ENCODE measurements at regions not wholly inside any gene's neighbourhood (a gene's known extent, or its start where the extent isn't known, plus 50 kb on each side); places are given as distances from the start of the nearest gene placed in this dataset.

DNA sequence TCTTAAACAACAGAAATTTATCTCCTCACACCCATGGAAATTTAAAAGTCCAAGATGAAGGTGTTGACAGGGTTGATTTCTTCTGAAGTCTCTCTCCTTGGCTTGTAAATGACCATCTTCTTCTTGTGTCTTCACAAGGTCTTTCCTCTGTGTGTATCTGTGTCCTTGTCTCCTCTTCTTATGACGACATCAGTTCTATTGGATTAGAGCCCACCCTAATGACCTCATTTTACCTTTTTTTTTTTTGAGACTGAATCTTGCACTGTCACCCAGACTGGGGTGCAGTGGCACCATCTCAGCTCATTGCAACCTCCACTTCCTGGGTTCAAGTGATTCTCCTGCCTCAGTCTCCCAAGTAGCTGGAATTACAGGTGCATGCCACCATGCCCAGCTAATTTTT lies 429.0 kb upstream of the CDH5 start:
- Mint-ChIP-seq H3K36me3 (ENCODE audit: low read depth) (no peaks in the 10 kb centered on the region), H3K9me3 (ENCODE audit: low read depth) (no peaks in the 10 kb centered on the region)
- TF ChIP-seq, protein P1, sequence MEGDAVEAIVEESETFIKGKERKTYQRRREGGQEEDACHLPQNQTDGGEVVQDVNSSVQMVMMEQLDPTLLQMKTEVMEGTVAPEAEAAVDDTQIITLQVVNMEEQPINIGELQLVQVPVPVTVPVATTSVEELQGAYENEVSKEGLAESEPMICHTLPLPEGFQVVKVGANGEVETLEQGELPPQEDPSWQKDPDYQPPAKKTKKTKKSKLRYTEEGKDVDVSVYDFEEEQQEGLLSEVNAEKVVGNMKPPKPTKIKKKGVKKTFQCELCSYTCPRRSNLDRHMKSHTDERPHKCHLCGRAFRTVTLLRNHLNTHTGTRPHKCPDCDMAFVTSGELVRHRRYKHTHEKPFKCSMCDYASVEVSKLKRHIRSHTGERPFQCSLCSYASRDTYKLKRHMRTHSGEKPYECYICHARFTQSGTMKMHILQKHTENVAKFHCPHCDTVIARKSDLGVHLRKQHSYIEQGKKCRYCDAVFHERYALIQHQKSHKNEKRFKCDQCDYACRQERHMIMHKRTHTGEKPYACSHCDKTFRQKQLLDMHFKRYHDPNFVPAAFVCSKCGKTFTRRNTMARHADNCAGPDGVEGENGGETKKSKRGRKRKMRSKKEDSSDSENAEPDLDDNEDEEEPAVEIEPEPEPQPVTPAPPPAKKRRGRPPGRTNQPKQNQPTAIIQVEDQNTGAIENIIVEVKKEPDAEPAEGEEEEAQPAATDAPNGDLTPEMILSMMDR (IDR thresholded peaks at IDR 0.05) = no peak

DNA sequence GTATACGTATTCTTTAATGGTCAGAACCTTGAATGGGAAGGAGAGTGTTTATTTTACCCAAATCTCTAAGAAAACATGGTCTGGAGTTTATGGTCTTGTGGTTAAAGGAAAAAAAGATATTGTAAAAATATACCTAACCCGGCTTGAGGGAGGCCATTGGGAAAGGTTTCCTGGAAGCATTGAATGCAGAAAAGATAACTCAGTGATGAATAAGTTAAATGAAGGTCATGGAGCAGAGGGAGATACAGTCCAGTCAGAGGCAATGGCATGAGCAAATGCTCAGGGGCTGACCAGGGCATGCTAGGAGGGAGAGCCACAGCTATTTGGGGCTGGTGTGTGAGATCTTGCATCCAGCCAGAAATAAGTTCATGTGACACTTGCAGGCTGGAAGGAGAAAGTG lies 430.4 kb upstream of the CDH5 start:
- H3K36me3 Mint-ChIP-seq (ENCODE audit: low read depth) = no peaks in the 10 kb centered on the region
- H3K27ac Mint-ChIP-seq (ENCODE audit: unreplicated experiment) = no peak overlapping the region

More for the DNA sequence above, 429.0 kb upstream of the CDH5 start:
- Mint-ChIP-seq H3K27me3 (ENCODE audit: low read depth) (no peaks in the 10 kb centered on the region), H3K4me3 (ENCODE audit: unreplicated experiment) (no peak overlapping the region), H3K27ac (ENCODE audit: unreplicated experiment) (no peak overlapping the region), H3K4me1 (ENCODE audit: low read depth) (no peaks in the 10 kb centered on the region)
- no peak for DNase-seq (ENCODE audit: low spot score)

DNA sequence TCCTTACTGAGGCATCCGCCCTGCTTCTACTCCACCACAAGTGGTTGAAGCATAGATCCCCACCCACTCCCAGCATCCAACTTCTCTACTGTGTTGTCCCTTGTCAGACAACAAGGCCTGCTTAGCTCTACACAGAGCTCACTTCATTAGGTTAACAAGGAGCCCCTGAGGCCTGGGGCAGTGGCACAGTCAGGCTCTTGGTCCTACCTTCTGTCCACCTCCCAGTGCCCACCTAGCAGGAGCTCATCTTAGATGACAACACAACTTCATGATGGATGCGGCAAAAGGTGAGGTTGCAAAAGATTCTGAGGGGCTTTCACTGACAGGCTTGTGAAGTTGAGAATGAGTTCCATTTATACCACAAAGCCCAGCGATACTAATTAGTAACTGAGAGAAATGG lies 432.0 kb upstream of the CDH5 start:
- peaks cover 8% of the 10 kb centered on the region for H3K9me3 Mint-ChIP-seq (ENCODE audit: low read depth)
- H3K27ac Mint-ChIP-seq (ENCODE audit: unreplicated experiment) = no peak overlapping the region
- TF ChIP-seq, protein P1 (IDR thresholded peaks at IDR 0.05) = no peak
- no peak for DNase-seq (ENCODE audit: low spot score)
- H3K27me3 Mint-ChIP-seq (ENCODE audit: low read depth) = no peaks in the 10 kb centered on the region
- peaks cover 2% of the 10 kb centered on the region for H3K36me3 Mint-ChIP-seq (ENCODE audit: low read depth)
- no peak overlapping the region for H3K4me3 Mint-ChIP-seq (ENCODE audit: unreplicated experiment)
- H3K4me1 Mint-ChIP-seq (ENCODE audit: low read depth) = no peaks in the 10 kb centered on the region

More for the DNA sequence above, 430.4 kb upstream of the CDH5 start:
- H3K27me3 Mint-ChIP-seq (ENCODE audit: low read depth) = no peaks in the 10 kb centered on the region
- TF ChIP-seq, protein P1 (IDR thresholded peaks at IDR 0.05) = no peak
- no peaks in the 10 kb centered on the region for H3K9me3 Mint-ChIP-seq (ENCODE audit: low read depth)
- no peak overlapping the region for H3K4me3 Mint-ChIP-seq (ENCODE audit: unreplicated experiment)
- no peak for DNase-seq (ENCODE audit: low spot score)
- no peaks in the 10 kb centered on the region for H3K4me1 Mint-ChIP-seq (ENCODE audit: low read depth)

DNA sequence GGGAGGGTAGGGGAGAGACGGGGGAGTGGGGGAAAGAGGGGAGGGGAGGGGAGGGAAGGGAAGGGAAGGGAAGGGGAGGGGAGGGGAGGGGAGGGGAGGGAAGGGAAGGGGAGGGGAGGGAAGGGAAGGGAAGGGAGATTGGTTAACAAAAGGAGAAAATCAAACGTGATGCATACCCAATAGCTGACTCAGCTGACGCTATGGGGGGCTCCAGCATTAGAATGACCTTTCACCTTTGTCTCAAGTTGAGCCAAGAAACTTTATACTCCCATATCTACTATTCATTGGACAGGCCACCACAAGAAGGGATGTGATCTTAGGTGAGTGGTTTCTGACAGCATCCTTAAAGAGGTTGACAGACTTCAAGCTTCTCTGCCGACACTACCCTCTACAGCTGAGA lies 432.8 kb upstream of the CDH5 start:
- no peak for DNase-seq (ENCODE audit: low spot score)
- Mint-ChIP-seq H3K27me3 (ENCODE audit: low read depth) (no peaks in the 10 kb centered on the region), H3K4me3 (ENCODE audit: unreplicated experiment) (no peak overlapping the region), H3K4me1 (ENCODE audit: low read depth) (no peaks in the 10 kb centered on the region), H3K27ac (ENCODE audit: unreplicated experiment) (no peak overlapping the region), H3K9me3 (ENCODE audit: low read depth) (peaks cover 13% of the 10 kb centered on the region), H3K36me3 (ENCODE audit: low read depth) (peaks cover 3% of the 10 kb centered on the region)
- TF ChIP-seq, protein P1 (IDR thresholded peaks at IDR 0.05) = no peak

DNA sequence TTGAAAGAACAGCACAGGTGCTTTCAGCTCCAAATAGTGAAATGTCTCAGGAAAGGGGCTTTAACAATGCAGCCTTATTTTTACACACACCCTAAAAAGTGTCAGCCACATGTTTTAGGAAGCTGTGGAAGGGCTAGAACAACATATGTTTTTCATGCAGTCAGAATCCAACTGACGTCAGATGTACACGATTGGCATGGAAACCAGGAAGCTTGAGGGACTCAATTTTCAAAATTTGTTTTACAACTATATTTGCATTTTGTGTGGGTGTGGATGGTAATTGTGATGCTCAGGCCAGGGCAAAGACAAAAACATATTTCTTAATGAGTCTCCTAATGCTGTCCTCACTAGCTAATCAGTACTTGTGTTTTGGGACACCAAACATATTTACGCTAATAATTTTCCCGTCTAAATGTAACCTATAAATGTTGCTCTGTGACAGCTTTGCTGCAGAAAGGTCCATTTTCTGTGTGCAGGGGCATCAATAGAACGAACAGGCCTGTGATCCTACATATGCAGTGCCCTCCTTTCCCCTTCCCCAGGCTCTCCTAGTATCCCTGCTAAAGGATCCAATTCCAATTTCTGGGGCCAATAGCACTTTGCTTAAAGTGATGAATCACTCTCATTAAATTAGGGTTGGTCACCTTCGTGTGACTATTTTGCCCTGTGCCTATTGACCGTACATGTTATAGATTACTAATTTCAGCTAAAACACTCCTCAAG lies 434.0 kb upstream of the CDH5 start:
- DNase-seq (ENCODE audit: low spot score) = no peak
- H3K27ac Mint-ChIP-seq (ENCODE audit: unreplicated experiment) = no peak overlapping the region
- no peak overlapping the region for H3K4me3 Mint-ChIP-seq (ENCODE audit: unreplicated experiment)
- H3K27me3 Mint-ChIP-seq (ENCODE audit: low read depth) = peaks cover 2% of the 10 kb centered on the region
- H3K4me1 Mint-ChIP-seq (ENCODE audit: low read depth) = no peaks in the 10 kb centered on the region
- TF ChIP-seq, protein P1 (IDR thresholded peaks at IDR 0.05) = no peak
- H3K9me3 Mint-ChIP-seq (ENCODE audit: low read depth) = peaks cover 21% of the 10 kb centered on the region
- H3K36me3 Mint-ChIP-seq (ENCODE audit: low read depth) = peaks cover 6% of the 10 kb centered on the region
